AG08395 (cell line): ENCODE measurements at regions not wholly inside any gene's neighbourhood (a gene's known extent, or its start where the extent isn't known, plus 50 kb on each side); places are given as distances from the start of the nearest gene placed in this dataset.
A peak's percentile ranks its signal among the peaks of the same experiment; 100 is the strongest.

Experiments
- DNase-seq: peaks from one replicate; pipeline ENCODE4 v3.0.0; 2012; ENCODE audit warnings: mixed read lengths, low spot score

GRCh38 chr17:77838748-77839697 lies 119.5 kb upstream of the TNRC6C start:
- DNase-seq = no peak

- DNase-seq = no peak
Measured at GRCh38 chr17:77839698-77840512, 118.6 kb upstream of the TNRC6C start.

GRCh38 chr17:77840513-77841165 lies 117.9 kb upstream of the TNRC6C start:
- no peak for DNase-seq

- no peak for DNase-seq
Measured at GRCh38 chr17:77841742-77842527, 116.6 kb upstream of the TNRC6C start.

- DNase-seq = peak; percentile 62
Measured at GRCh38 chr17:77842528-77843147, 115.9 kb upstream of the TNRC6C start.

DNA sequence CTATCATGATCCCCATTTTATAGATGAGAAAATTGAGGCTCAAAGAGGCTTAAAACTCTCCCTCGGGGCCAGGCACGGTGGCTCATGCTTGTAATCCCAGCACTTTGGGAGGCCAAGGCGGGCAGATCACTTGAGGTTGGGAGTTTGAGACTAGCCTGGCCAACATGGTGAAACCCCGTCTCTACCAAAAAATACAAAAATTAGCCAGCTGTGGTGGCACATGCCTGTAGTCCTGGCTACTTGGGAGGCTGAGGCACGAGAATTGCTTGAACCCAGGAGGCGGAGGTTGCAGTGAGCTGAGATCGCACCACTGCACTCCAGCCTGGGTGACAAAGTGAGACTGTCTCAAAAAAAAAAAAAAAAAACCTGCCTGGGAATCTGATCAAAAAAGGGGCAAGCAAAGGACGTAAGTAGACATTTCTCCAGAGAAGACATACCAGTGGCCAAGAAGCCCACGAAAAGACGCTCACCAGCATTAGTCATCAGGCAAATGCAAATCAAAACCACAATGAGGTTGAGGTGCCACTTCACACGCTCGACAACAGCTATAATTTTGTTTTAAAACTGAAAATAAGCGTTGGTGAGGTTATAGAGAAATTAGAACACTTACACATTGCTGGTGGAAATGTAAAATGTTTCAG lies 115.1 kb upstream of the TNRC6C start:
- DNase-seq = peak; percentile 62

- no peak for DNase-seq
Measured at GRCh38 chr17:77843896-77844295, 114.6 kb upstream of the TNRC6C start.

- DNase-seq = no peak
Measured at GRCh38 chr17:77844681-77845080, 113.8 kb upstream of the TNRC6C start.

DNA sequence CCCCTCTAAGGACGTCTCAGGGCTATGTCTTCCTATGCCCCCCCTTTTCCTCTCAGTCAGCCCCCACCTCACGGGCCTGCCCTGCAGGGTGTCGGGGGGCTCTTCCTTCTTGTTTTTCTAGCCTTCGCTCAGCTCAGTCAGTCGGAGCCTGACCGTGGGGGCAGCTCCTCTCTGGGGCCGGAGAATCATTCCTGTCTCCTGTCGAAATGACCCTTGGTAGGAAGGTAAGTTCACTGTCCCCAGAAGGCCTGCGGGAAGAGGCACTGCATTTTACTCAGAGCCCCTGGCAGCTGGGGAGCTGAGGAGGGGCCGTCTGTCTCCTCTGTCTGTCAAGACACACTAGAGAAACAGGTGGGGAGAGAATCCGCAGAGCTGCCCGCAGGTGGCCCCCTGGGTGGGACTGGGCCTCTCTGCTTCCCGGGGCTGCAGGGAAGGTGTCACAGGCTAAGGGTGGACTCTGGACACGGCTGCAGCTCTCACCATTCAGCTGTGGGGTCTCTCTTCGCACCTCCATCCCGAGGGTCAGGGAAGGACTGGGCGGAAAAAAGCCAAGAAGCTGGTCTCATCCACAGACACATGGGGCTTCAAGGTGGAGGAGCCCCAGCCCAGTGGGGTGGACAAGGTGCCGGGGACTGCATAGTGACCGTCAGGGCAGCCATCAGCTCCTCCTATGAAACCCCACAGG lies 112.8 kb upstream of the TNRC6C start:
- DNase-seq = no peak

GRCh38 chr17:77846531-77847085 lies 111.9 kb upstream of the TNRC6C start:
- DNase-seq = no peak

GRCh38 chr17:77847221-77848085 lies 111.0 kb upstream of the TNRC6C start:
- no peak for DNase-seq

GRCh38 chr17:77848257-77848656 lies 110.2 kb upstream of the TNRC6C start:
- DNase-seq = no peak

GRCh38 chr17:77849239-77849638 lies 109.3 kb upstream of the TNRC6C start:
- DNase-seq = no peak

DNA sequence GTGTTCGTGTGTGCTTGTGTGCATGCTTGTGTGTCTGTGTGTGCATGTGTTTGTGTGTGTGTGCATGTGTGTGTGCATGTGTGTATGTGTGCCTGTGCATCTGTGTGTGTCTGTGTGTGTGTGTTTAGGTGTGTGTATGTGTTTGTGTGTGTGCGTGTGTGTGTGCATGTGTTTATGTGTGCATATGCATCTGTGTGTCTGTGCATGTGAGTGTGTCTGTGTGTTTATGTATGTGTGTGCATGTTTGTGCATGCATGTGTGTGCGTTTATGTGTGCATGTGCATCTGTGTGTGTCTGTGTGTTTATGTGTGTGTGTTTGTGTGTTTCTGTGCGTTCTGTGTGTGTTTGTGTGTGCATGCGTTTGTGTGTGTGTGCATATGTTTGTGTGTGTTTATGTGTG lies 106.6 kb upstream of the TNRC6C start:
- DNase-seq = no peak

- no peak for DNase-seq
Measured at GRCh38 chr17:77852731-77853130, 105.8 kb upstream of the TNRC6C start.

DNA sequence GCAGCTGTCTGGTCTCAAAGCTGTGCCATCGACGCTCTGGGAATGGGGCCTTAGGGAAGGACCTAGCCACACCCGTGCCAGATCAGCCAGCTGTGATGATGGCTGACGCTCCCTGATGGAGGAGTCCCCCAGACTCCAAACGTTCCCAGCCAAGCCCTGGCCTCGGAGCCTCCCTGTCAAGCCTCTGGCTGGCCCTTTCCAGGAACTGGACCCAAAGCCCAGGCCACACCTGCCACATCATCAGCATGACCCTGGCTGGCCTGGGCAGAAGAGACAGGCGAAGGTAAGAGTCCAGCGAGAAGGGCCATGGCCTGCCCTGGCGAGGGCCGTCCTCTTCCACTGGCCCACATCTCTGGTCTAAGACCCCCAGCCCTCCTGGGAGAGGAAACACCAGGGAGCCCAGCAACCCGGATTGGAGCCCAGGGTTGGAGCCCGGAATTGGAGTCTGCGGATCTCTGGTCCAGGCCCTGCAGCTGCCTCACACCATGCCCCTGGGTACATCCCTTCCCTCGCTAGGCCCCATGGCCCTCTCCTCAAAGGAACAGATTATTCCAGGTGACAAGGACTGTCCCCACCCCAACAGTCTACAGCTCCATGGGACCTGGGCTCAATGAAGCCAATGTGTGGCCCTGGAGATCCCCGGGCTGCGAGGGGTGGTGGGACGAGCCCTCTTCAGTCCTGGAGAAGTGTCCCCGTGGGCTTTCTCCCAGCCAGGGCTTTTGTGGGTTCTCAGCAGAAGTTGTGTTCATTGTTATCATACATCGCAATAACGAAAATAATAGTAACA lies 105.1 kb upstream of the TNRC6C start:
- DNase-seq = no peak

- no peak for DNase-seq
Measured at GRCh38 chr17:77854083-77854758, 104.3 kb upstream of the TNRC6C start.
